ENCODE measurements at regions not wholly inside any gene's neighbourhood (a gene's known extent, or its start where the extent isn't known, plus 50 kb on each side); places are given as distances from the start of the nearest gene placed in this dataset.

GRCh38 chr4:175066923-175067627 lies 148.9 kb downstream of the ADAM29 start (continued):
- TF ChIP-seq BRCA1 (IDR thresholded peaks at IDR 0.05; ENCODE audit: low read depth, low read length) (no peak), TAF7 (optimal IDR thresholded peaks at IDR 0.05; ENCODE audit: borderline replicate concordance, low read depth, low read length) (no peak), NANOG (IDR thresholded peaks at IDR 0.05; ENCODE audit: insufficient read depth, low read depth, low read length, poor library complexity, severe bottlenecking) (no peak), RBBP5 (IDR thresholded peaks at IDR 0.05; ENCODE audit: borderline replicate concordance, low read depth, low read length) (no peak)

Data from H1 (cell line).